Frontal cortex (tissue), 3 donors: ENCODE measurements at regions not wholly inside any gene's neighbourhood (a gene's known extent, or its start where the extent isn't known, plus 50 kb on each side); places are given as distances from the start of the nearest gene placed in this dataset.

Experiments used
- DNase-seq, 2 donors: peaks; one replicate each; pipeline ENCODE4 v3.0.0; 2012; ENCODE audit warnings: low spot score in 2 of 2
- FAIRE-seq: peaks from 2 replicates; lab custom pipeline; 2012; peaks lifted over from hg19 to GRCh38; lab: Jason Lieb, UNC
- donor health status: control.
- donor health status: control.
- donor health status: control.

- no peak for FAIRE-seq
These were observed 215.6 kb upstream of the SLC14A2 start for GRCh38 chr18:45399643-45400042.

GRCh38 chr18:45402485-45403056, 212.7 kb upstream of the SLC14A2 start:
- DNase-seq (no peak), FAIRE-seq (no peak)

More at GRCh38 chr18:45399643-45400042, 215.6 kb upstream of the SLC14A2 start:
- no peak for DNase-seq

GRCh38 chr18:45403341-45404049, 211.8 kb upstream of the SLC14A2 start:
- DNase-seq (no peak), FAIRE-seq (no peak)

GRCh38 chr18:45408218-45408617, 207.1 kb upstream of the SLC14A2 start:
- no peak for FAIRE-seq
- DNase-seq: no peak

- FAIRE-seq (no peak), DNase-seq (no peak)
These were observed 205.3 kb upstream of the SLC14A2 start for GRCh38 chr18:45409971-45410370.

GRCh38 chr18:45412577-45412976, 202.7 kb upstream of the SLC14A2 start:
- FAIRE-seq: no peak

GRCh38 chr18:45413180-45413836, 202.0 kb upstream of the SLC14A2 start:
- no peak for FAIRE-seq
- DNase-seq: no peak

More at GRCh38 chr18:45412577-45412976, 202.7 kb upstream of the SLC14A2 start:
- DNase-seq: no peak

GRCh38 chr18:45415614-45416013, 199.7 kb upstream of the SLC14A2 start:
- FAIRE-seq (no peak), DNase-seq (no peak)

GRCh38 chr18:45416168-45416567, 199.1 kb upstream of the SLC14A2 start:
- FAIRE-seq (no peak), DNase-seq (no peak)

- FAIRE-seq: no peak
These were observed 197.9 kb upstream of the SLC14A2 start for GRCh38 chr18:45417392-45417791.

GRCh38 chr18:45423659-45424058, 191.6 kb upstream of the SLC14A2 start:
- no peak for FAIRE-seq
- no peak for DNase-seq

More at GRCh38 chr18:45417392-45417791, 197.9 kb upstream of the SLC14A2 start:
- no peak for DNase-seq

GRCh38 chr18:45430041-45430440, 185.2 kb upstream of the SLC14A2 start:
- DNase-seq (no peak), FAIRE-seq (no peak)

GRCh38 chr18:45435810-45436209, 179.5 kb upstream of the SLC14A2 start:
- FAIRE-seq (no peak), DNase-seq (no peak)

GRCh38 chr18:45437366-45437765, 177.9 kb upstream of the SLC14A2 start:
- FAIRE-seq (no peak), DNase-seq (no peak)

GRCh38 chr18:45439851-45440645, 175.2 kb upstream of the SLC14A2 start:
- DNase-seq (no peak), FAIRE-seq (no peak)

GRCh38 chr18:45441110-45441847, 174.0 kb upstream of the SLC14A2 start:
- FAIRE-seq (no peak), DNase-seq (no peak)

GRCh38 chr18:45444040-45444439, 171.2 kb upstream of the SLC14A2 start:
- FAIRE-seq (no peak), DNase-seq (no peak)

GRCh38 chr18:45447355-45448265, 167.7 kb upstream of the SLC14A2 start:
- FAIRE-seq: no peak
- no peak for DNase-seq

- DNase-seq (no peak), FAIRE-seq (no peak)
These were observed 166.4 kb upstream of the SLC14A2 start for GRCh38 chr18:45448871-45449270.
